Mucosa of descending colon (tissue), 3 donors: ENCODE measurements at regions not wholly inside any gene's neighbourhood (a gene's known extent, or its start where the extent isn't known, plus 50 kb on each side); places are given as distances from the start of the nearest gene placed in this dataset.

Experiments
- ATAC-seq: fragments of 200-7000 bp; cut with Tn5 transposase; one replicate; pipeline ENCODE4 v1.9.1; 2020; ENCODE audit warnings: mild to moderate bottlenecking, moderate library complexity
- DNase-seq, 3 donors: peaks; one replicate each; pipeline ENCODE4 v3.0.0-alpha.2; 2020
- H3K36me3 ChIP-seq: fragments of 200-600 bp; one replicate; pipeline ENCODE4 v1.8.0; 2021; ENCODE audit warnings: low read depth, mild to moderate bottlenecking
- H3K4me1 ChIP-seq: fragments of 200-600 bp; one replicate; pipeline ENCODE4 v1.8.0; 2021; ENCODE audit warnings: low read depth, mild to moderate bottlenecking
- H3K4me3 ChIP-seq: fragments of 200-600 bp; one replicate; pipeline ENCODE4 v1.8.0; 2021; ENCODE audit warnings: mild to moderate bottlenecking
- H3K9me3 ChIP-seq: fragments of 200-600 bp; one replicate; pipeline ENCODE4 v1.8.0; 2021; ENCODE audit warnings: mild to moderate bottlenecking
- intact Hi-C, 2 donors: fragments of 100-400 bp; cut with DNase I in 1 of 2; cut with micrococcal nuclease in 1 of 2; formaldehyde crosslinking; loops; one replicate each; pipeline versions ENCODE4 v1.11.0 to v1.11.1; 2022; cut with DNase I, micrococcal nuclease
- TF ChIP-seq, protein P1 (sequence below): fragments of 200-600 bp; IDR thresholded peaks from one replicate; pipeline ENCODE4 v1.8.0; 2022; ENCODE audit warnings: antibody characterized with exemption, mild to moderate bottlenecking
- donor health status: DM: no; HTN: no; CAD: no; lungs with moderate emphysema.
- donor health status: DM: no; HTN: no; CAD: no.
- donor health status: DM: no; HTN: yes; CAD: no.

DNA sequence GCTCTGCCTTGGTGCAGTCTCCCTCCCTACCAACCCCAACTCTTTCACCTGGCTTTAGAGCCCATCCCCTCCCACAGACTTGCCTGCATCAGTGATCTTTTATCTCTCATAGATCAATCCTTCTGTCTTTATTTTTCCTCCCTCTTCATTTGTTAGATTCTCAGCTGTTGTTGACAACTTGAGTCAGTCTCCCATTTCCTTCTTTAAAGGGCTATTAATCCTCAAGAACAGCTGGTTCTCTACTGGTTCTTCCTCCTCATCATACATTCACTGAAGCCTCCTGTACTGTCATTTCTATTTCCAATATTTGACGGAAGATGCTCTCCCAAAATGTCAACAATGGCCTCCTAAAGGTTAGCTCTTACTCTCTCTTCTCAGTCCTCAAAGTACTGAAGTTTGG lies 408.2 kb downstream of the TBC1D4 start:
- TF ChIP-seq, protein P1, sequence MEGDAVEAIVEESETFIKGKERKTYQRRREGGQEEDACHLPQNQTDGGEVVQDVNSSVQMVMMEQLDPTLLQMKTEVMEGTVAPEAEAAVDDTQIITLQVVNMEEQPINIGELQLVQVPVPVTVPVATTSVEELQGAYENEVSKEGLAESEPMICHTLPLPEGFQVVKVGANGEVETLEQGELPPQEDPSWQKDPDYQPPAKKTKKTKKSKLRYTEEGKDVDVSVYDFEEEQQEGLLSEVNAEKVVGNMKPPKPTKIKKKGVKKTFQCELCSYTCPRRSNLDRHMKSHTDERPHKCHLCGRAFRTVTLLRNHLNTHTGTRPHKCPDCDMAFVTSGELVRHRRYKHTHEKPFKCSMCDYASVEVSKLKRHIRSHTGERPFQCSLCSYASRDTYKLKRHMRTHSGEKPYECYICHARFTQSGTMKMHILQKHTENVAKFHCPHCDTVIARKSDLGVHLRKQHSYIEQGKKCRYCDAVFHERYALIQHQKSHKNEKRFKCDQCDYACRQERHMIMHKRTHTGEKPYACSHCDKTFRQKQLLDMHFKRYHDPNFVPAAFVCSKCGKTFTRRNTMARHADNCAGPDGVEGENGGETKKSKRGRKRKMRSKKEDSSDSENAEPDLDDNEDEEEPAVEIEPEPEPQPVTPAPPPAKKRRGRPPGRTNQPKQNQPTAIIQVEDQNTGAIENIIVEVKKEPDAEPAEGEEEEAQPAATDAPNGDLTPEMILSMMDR: no peak
- intact Hi-C loops: no loop called here
- H3K36me3 ChIP-seq: no peaks in the 10 kb centered on the region

DNA sequence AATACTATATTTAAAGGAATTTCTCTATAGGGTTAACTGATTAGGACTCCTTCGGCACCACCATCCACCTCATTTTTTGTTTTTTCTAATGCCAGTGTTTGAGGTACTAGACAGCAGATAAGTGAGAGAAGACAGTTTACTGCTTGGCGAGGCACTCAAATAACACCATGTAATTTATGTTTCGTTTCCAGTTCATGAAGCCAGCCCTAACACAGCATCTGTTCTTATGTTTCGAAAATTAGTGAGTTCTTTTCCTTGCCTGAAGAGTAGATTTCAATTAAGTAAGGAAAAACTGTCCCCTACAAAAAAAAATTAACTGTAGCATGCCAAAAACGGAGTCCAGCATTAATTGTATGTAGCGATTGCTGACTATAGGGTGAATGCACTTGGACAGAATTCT lies 409.1 kb downstream of the TBC1D4 start:
- no peaks in the 10 kb centered on the region for H3K9me3 ChIP-seq
- TF ChIP-seq, protein P1: no peak
- H3K4me3 ChIP-seq: no peak overlapping the region
- DNase-seq (no peak), ATAC-seq (no peak)
- H3K36me3 ChIP-seq: no peaks in the 10 kb centered on the region
- H3K4me1 ChIP-seq: no peaks in the 10 kb centered on the region
- intact Hi-C loops: no loop called here

More for the DNA sequence above, 408.2 kb downstream of the TBC1D4 start:
- no peak for ATAC-seq
- no peak for DNase-seq
- no peaks in the 10 kb centered on the region for H3K4me1 ChIP-seq
- no peaks in the 10 kb centered on the region for H3K9me3 ChIP-seq
- no peak overlapping the region for H3K4me3 ChIP-seq

DNA sequence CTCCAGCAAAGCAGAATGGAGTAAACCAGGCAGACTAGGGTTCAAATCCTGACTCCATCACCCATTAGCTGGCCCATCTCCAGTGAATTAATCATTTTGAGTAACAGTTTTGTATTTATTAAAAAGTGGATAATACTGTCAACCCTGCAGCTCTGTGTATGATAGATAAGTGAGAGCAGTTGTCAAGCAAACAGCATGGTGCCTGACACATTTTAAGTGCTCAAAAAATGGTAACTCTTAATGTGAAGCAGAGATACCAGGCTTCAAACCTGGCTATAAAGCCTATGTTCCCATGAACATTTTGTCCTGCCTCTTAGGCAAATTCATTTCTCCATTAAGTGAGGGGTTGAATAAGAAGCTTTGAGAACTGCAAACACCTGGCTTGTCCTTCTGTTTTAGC lies 409.6 kb downstream of the TBC1D4 start:
- H3K9me3 ChIP-seq: no peaks in the 10 kb centered on the region
- no peak for ATAC-seq

DNA sequence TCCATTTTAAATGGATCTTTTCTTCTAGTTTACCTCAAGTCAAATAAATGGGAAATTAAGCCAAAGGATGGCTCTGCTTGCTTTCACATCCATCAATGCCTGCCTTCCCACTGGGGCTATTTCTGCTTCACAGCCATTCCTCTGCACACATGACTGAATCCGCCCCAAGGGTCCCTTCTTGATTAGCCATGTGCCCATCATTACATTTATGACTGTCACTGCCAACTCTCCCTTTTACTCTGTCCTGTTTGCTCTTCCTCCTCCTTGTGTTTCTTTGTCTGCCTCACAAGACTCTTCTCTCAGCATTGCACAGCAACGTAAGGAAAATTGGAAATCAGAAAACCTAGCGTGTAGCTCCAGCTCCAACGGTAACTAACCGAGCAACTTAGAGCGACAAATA lies 410.2 kb downstream of the TBC1D4 start:
- H3K4me3 ChIP-seq: no peak overlapping the region
- TF ChIP-seq, protein P1: no peak
- no peak for ATAC-seq
- H3K4me1 ChIP-seq: no peaks in the 10 kb centered on the region
- H3K36me3 ChIP-seq: no peaks in the 10 kb centered on the region
- no peak for DNase-seq
- intact Hi-C loops: no loop called here
- no peaks in the 10 kb centered on the region for H3K9me3 ChIP-seq

More for the DNA sequence above, 409.6 kb downstream of the TBC1D4 start:
- TF ChIP-seq, protein P1: no peak
- no peaks in the 10 kb centered on the region for H3K4me1 ChIP-seq
- H3K4me3 ChIP-seq: no peak overlapping the region
- intact Hi-C loops: no loop called here
- DNase-seq: no peak
- no peaks in the 10 kb centered on the region for H3K36me3 ChIP-seq

DNA sequence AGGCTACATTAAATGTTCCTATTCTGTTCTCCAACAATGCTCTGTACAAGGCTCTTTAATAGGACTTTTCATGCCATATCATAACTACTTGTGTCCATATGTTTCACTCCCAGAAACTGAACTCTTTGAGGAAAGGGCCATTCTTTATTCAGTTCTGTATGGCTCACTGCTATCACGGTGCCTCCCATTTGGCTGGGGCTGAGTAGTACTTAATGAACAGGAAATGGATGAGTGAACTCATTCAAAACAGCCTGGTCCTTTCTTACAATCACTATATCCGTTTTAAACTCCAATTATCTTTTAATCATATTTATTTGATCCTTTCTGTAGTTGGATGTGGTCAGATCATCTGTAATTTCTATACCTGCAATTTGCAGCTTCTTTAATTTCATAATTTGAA lies 410.6 kb downstream of the TBC1D4 start:
- ATAC-seq: no peak
- intact Hi-C loops: no loop called here
- H3K4me3 ChIP-seq: no peak overlapping the region
- H3K36me3 ChIP-seq: no peaks in the 10 kb centered on the region
- H3K4me1 ChIP-seq: no peaks in the 10 kb centered on the region
- H3K9me3 ChIP-seq: no peaks in the 10 kb centered on the region
- TF ChIP-seq, protein P1: no peak
- no peak for DNase-seq

DNA sequence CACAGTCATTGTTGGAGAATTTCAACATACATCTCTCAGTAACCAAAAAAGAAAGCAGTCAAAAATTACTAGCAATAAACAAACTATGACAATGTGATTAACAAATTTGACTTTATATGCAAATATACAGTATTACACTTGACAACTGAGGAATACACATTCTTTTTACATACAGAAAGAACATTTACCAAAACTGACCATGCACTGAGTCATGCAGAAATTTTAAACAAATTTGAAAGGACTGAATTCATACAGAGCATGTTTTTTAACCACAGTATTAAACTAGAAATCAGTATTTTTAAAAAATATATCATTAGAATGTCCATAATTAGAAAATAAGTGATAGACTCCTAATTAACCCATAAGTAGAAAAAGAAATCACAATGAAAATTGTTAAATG lies 420.1 kb downstream of the TBC1D4 start:
- DNase-seq: no peak
- ATAC-seq: no peak
- intact Hi-C loops: no loop called here
- TF ChIP-seq, protein P1: no peak
- Histone ChIP-seq H3K4me3 (no peak overlapping the region), H3K36me3 (no peaks in the 10 kb centered on the region), H3K9me3 (no peaks in the 10 kb centered on the region), H3K4me1 (no peaks in the 10 kb centered on the region)
